Endothelial cell (in vitro differentiated cells): ENCODE measurements at regions not wholly inside any gene's neighbourhood (a gene's known extent, or its start where the extent isn't known, plus 50 kb on each side); places are given as distances from the start of the nearest gene placed in this dataset.

Experiments
- DNase-seq: peaks from one replicate; pipeline ENCODE4 v3.0.0; 2021; ENCODE audit warnings: low spot score
- H3K27ac Mint-ChIP-seq: one replicate; pipeline ENCODE4 v1.8.0; 2021; ENCODE audit warnings: mixed read lengths, inconsistent platforms; ENCODE audit not compliant: unreplicated experiment
- H3K27me3 Mint-ChIP-seq: one replicate; pipeline ENCODE4 v1.8.0; 2021; ENCODE audit warnings: mild to moderate bottlenecking, moderate library complexity, mixed read lengths, inconsistent platforms; ENCODE audit not compliant: unreplicated experiment
- H3K36me3 Mint-ChIP-seq: one replicate; pipeline ENCODE4 v1.8.0; 2021; ENCODE audit warnings: mild to moderate bottlenecking, low read depth, mixed read lengths, inconsistent platforms; ENCODE audit not compliant: unreplicated experiment
- H3K4me1 Mint-ChIP-seq: one replicate; pipeline ENCODE4 v1.8.0; 2021; ENCODE audit warnings: mild to moderate bottlenecking, mixed read lengths, inconsistent platforms; ENCODE audit not compliant: unreplicated experiment
- H3K4me3 Mint-ChIP-seq: one replicate; pipeline ENCODE4 v1.8.0; 2021; ENCODE audit warnings: mild to moderate bottlenecking, mixed read lengths, inconsistent platforms; ENCODE audit not compliant: unreplicated experiment
- H3K9me3 Mint-ChIP-seq: one replicate; pipeline ENCODE4 v1.8.0; 2021; ENCODE audit warnings: mixed read lengths, inconsistent platforms; ENCODE audit not compliant: unreplicated experiment
- CTCF ChIP-seq: fragments of 200-600 bp; sonication (generic); IDR thresholded peaks from one replicate; pipeline ENCODE4 v1.5.0; 2021; ENCODE audit warnings: antibody characterized with exemption; ENCODE audit not compliant: unreplicated experiment

- DNase-seq: no peak
- TF ChIP-seq CTCF: no peak
- no peaks in the 10 kb centered on the region for H3K36me3 Mint-ChIP-seq
- no peaks in the 10 kb centered on the region for H3K27me3 Mint-ChIP-seq
- no peaks in the 10 kb centered on the region for H3K9me3 Mint-ChIP-seq
- no peaks in the 10 kb centered on the region for H3K4me1 Mint-ChIP-seq
- H3K4me3 Mint-ChIP-seq: no peak overlapping the region
- H3K27ac Mint-ChIP-seq: no peak overlapping the region
These were observed 573.5 kb downstream of the BCKDHB start for GRCh38 chr6:80679992-80680391.

- Mint-ChIP-seq H3K4me3 (no peak overlapping the region), H3K27ac (no peak overlapping the region), H3K4me1 (no peaks in the 10 kb centered on the region), H3K36me3 (no peaks in the 10 kb centered on the region), H3K9me3 (no peaks in the 10 kb centered on the region), H3K27me3 (no peaks in the 10 kb centered on the region)
- DNase-seq: no peak
- no peak for TF ChIP-seq CTCF
These were observed 569.9 kb downstream of the BCKDHB start for GRCh38 chr6:80676386-80676785.

GRCh38 chr6:80674669-80675068 lies 568.2 kb downstream of the BCKDHB start:
- Mint-ChIP-seq H3K4me3 (no peak overlapping the region), H3K4me1 (no peaks in the 10 kb centered on the region), H3K27ac (no peak overlapping the region), H3K36me3 (no peaks in the 10 kb centered on the region), H3K27me3 (no peaks in the 10 kb centered on the region), H3K9me3 (no peaks in the 10 kb centered on the region)
- TF ChIP-seq CTCF: no peak
- DNase-seq: no peak

GRCh38 chr6:80673367-80673766 lies 566.9 kb downstream of the BCKDHB start:
- no peak for TF ChIP-seq CTCF
- Mint-ChIP-seq H3K27ac (no peak overlapping the region), H3K27me3 (no peaks in the 10 kb centered on the region), H3K9me3 (no peaks in the 10 kb centered on the region), H3K36me3 (no peaks in the 10 kb centered on the region), H3K4me1 (no peaks in the 10 kb centered on the region), H3K4me3 (no peak overlapping the region)
- DNase-seq: no peak

GRCh38 chr6:80667006-80667405 lies 560.5 kb downstream of the BCKDHB start:
- Mint-ChIP-seq H3K36me3 (no peaks in the 10 kb centered on the region), H3K4me1 (no peaks in the 10 kb centered on the region), H3K27ac (no peak overlapping the region), H3K9me3 (no peaks in the 10 kb centered on the region), H3K27me3 (no peaks in the 10 kb centered on the region), H3K4me3 (no peak overlapping the region)
- DNase-seq: no peak
- no peak for TF ChIP-seq CTCF
